Liver (tissue), 3 donors: ENCODE measurements at regions not wholly inside any gene's neighbourhood (a gene's known extent, or its start where the extent isn't known, plus 50 kb on each side); places are given as distances from the start of the nearest gene placed in this dataset.
"Not testable (repeated sequence)": the region's sequence is repeated elsewhere in the genome, so short reads cannot be mapped to it uniquely, and the experiment has no call there.

Experiments used
- FOXA1 ChIP-seq: IDR thresholded peaks from 2 replicates; pipeline ENCODE4 v1.6.1; 2016; ENCODE audit warnings: antibody characterized with exemption
- GABPA ChIP-seq, 2 donors: IDR thresholded peaks in 1 of 2; conservative IDR thresholded peaks in 1 of 2; 2 replicates each; pipeline ENCODE4 v1.6.1; 2016; ENCODE audit warnings: antibody characterized with exemption in 2 of 2, mild to moderate bottlenecking in 1 of 2, moderate library complexity in 1 of 2
- RAD21 ChIP-seq, 2 donors: IDR thresholded peaks; 2 replicates each; pipeline ENCODE4 v1.6.1; 2016; ENCODE audit warnings: antibody characterized with exemption in 2 of 2, mild to moderate bottlenecking in 2 of 2
- RXRA ChIP-seq, 2 donors: IDR thresholded peaks; 2 replicates each; pipeline ENCODE4 v1.6.1; 2017 to 2018; ENCODE audit warnings: antibody characterized with exemption in 2 of 2, mild to moderate bottlenecking in 1 of 2
- TAF1 ChIP-seq: conservative IDR thresholded peaks from 2 replicates; pipeline ENCODE4 v1.6.1; 2016; ENCODE audit warnings: antibody characterized with exemption, mild to moderate bottlenecking
- YY1 ChIP-seq: IDR thresholded peaks from 2 replicates; pipeline ENCODE4 v1.6.1; 2016; ENCODE audit warnings: antibody characterized with exemption, mild to moderate bottlenecking
- TF ChIP-seq, protein P1 (sequence below): fragments of 150-350 bp; IDR thresholded peaks from 2 replicates; pipeline ENCODE4 v1.5.1; 2017; ENCODE audit warnings: improper control_type of control experiment, low read depth, low read length; ENCODE audit not compliant: missing input control
- TF ChIP-seq, protein P2 (sequence below): IDR thresholded peaks from 2 replicates; pipeline ENCODE4 v1.6.1; 2016; ENCODE audit warnings: antibody characterized with exemption
- donor health status: healthy.
- donor health status: healthy.

DNA sequence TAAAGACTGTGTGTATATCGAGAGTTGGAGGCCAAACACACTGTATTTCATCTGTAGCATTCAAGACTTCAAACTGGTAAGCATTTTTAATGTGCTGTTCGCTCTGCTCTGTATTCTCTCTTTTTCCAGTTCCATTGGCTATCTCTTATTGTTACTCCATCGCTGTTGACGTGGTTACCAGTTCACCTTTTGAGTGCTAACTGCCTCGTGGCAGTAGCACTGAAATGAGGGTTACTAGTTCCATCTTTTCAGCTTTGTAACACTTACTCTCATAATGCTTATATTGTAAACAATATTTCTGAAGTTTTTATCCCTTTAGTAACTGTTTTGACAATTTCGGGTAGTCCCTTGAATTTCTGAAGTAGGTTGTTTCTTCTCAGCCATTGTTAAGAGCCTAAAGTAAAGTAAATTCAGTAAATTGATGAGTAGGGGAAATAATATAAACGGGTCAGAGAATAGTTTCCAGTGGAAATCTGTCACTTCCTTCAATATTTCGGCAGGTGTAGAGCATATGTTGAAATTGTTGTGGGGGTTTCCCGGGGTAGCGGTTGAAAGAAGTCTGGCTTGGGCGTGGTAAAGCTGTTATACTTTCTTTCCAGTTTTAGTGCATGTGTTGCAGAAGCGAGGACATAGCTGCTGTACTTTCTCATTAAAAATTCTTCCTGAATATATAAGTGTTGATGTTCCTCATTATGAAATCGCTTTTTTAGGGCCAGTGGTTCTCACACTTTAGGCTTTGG is 175.7 kb upstream of the GOLGA6L22 start:
- not testable (repeated sequence) for TF ChIP-seq RXRA (IDR thresholded peaks at IDR 0.05); YY1; TAF1; RAD21 (IDR thresholded peaks at IDR 0.05); GABPA (IDR thresholded peaks at IDR 0.05 in 1 of 2, conservative IDR thresholded peaks at IDR 0.05 in 1 of 2); FOXA1
- TF ChIP-seq, protein P1, sequence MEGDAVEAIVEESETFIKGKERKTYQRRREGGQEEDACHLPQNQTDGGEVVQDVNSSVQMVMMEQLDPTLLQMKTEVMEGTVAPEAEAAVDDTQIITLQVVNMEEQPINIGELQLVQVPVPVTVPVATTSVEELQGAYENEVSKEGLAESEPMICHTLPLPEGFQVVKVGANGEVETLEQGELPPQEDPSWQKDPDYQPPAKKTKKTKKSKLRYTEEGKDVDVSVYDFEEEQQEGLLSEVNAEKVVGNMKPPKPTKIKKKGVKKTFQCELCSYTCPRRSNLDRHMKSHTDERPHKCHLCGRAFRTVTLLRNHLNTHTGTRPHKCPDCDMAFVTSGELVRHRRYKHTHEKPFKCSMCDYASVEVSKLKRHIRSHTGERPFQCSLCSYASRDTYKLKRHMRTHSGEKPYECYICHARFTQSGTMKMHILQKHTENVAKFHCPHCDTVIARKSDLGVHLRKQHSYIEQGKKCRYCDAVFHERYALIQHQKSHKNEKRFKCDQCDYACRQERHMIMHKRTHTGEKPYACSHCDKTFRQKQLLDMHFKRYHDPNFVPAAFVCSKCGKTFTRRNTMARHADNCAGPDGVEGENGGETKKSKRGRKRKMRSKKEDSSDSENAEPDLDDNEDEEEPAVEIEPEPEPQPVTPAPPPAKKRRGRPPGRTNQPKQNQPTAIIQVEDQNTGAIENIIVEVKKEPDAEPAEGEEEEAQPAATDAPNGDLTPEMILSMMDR: not testable (repeated sequence)
- TF ChIP-seq, protein P2, sequence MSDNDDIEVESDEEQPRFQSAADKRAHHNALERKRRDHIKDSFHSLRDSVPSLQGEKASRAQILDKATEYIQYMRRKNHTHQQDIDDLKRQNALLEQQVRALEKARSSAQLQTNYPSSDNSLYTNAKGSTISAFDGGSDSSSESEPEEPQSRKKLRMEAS: not testable (repeated sequence)
